GM12872 (cell line): ENCODE measurements at regions not wholly inside any gene's neighbourhood (a gene's known extent, or its start where the extent isn't known, plus 50 kb on each side); places are given as distances from the start of the nearest gene placed in this dataset.

Experiments
- TF ChIP-seq, protein P1 (sequence below): IDR thresholded peaks from 3 replicates; pipeline ENCODE4 v1.5.1; 2011; ENCODE audit warnings: low read depth, mild to moderate bottlenecking, low read length, moderate library complexity; ENCODE audit not compliant: insufficient read depth

GRCh38 chr7:110253093-110253492, 837.8 kb upstream of the LRRN3 start:
- TF ChIP-seq, protein P1, sequence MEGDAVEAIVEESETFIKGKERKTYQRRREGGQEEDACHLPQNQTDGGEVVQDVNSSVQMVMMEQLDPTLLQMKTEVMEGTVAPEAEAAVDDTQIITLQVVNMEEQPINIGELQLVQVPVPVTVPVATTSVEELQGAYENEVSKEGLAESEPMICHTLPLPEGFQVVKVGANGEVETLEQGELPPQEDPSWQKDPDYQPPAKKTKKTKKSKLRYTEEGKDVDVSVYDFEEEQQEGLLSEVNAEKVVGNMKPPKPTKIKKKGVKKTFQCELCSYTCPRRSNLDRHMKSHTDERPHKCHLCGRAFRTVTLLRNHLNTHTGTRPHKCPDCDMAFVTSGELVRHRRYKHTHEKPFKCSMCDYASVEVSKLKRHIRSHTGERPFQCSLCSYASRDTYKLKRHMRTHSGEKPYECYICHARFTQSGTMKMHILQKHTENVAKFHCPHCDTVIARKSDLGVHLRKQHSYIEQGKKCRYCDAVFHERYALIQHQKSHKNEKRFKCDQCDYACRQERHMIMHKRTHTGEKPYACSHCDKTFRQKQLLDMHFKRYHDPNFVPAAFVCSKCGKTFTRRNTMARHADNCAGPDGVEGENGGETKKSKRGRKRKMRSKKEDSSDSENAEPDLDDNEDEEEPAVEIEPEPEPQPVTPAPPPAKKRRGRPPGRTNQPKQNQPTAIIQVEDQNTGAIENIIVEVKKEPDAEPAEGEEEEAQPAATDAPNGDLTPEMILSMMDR = no peak

DNA sequence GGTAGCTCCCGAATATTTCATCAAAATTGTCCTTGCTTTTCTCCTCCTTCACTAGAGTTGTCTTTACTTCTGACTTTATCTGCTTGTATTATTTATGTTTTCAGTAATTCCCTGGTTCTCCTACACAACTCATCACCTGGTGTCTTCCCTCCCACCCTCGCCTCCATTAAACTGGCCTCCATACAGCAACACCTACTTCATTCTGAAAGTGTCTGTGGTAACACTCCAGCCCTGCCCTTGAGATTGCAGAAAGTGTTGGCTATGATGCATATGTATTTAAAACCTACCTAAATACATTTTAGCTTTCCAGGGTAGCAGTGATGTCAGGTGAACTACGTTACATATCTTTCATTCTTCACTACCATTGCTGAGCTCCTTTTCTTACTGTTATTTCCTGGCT, 833.3 kb upstream of the LRRN3 start:
- TF ChIP-seq, protein P1 = no peak

DNA sequence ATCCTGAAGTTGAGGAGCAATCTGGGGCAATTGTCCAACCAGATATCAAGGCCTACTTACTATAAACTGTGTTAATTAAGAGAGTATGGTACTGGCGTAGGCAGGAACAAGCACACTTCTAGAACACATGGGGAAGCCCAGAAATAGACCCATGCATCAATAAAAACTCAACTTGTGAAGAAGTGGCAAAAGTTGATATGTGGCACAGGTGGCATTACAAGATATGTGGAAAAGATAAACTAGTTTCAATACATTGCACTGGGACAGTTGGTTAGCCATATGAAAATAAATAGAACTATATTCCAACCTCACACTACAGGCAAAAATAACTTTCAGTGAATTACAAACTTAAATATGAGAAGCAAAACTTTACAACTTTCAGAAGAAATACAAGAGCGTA, 828.7 kb upstream of the LRRN3 start:
- TF ChIP-seq, protein P1 = no peak

DNA sequence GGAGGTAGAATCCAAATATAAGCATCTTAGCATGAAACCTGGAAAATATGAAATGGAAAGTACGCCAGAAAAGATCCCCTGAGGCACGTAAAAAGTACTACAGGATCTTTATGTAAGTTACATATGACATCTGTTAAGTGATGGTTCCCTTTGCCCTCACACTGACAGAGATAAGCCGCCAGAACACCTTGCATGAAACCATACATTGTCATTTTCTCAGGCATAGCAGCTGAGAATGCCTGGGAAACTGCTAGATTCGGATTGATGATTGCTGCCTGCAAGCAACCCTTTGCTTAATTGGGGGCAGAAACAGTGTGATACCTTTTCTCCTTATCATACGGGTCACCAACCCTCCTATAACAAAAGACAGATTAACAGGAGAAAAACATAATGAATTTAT, 826.6 kb upstream of the LRRN3 start:
- TF ChIP-seq, protein P1 = no peak

- TF ChIP-seq, protein P1 = no peak
These were observed 809.6 kb upstream of the LRRN3 start for GRCh38 chr7:110281362-110281761.

DNA sequence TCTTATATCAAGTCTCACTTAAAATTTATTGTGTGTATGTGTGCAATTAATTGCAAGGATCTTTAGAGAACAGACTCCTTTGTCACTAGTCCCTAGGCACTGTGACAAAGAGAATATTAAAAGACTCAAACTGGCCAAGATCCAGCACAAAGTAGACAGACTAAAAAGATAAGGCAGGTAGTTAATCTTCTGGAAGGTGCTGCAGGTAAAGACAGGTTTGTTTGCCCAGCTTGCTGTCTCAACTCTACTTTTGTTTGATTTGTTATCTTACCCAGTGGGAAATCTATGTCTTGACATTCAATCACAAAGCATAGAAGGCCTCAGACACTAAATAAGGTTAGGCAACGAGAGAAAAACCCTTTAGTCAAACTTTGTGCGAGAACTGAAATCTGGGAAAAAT, 807.9 kb upstream of the LRRN3 start:
- TF ChIP-seq, protein P1 = no peak

DNA sequence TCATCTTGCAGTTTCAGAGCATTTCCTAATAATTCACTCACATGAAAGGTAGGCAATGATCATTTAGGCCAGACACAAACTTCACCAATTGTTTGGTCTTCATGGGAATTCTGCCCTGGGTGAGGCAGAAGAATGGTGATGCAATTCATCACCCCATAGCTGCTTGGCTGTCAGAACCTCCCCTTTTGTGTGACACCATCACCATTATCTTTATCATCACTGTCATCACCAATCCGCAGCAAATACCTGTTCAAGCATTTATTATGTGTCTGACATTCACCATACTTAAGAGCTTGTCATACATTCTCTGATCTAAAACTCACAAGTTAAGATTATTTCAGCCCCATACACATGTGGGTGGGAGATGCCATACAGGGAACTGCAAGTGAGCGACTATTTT, 799.5 kb upstream of the LRRN3 start:
- TF ChIP-seq, protein P1 = no peak

DNA sequence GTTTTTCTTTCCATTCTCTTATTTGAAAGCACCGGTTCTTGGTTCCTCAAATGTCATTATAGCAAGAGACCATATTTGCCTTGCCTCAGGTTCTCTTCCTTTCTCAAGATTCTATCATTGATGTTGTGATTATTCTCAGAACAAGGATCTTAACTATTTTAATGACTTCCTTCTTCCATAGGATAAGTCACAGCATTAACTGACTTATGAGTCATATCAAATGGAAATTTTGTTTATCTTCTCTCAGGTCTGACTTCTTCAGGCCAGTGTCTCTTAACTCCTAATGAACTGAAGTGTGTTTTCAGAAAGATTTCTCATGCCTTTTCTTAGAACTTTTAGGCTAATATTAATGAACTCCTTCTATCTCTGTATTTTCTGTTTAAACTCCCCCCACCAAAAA, 794.6 kb upstream of the LRRN3 start:
- TF ChIP-seq, protein P1 = no peak
